ENCODE measurements at regions not wholly inside any gene's neighbourhood (a gene's known extent, or its start where the extent isn't known, plus 50 kb on each side); places are given as distances from the start of the nearest gene placed in this dataset.

- TF ChIP-seq, protein P1, sequence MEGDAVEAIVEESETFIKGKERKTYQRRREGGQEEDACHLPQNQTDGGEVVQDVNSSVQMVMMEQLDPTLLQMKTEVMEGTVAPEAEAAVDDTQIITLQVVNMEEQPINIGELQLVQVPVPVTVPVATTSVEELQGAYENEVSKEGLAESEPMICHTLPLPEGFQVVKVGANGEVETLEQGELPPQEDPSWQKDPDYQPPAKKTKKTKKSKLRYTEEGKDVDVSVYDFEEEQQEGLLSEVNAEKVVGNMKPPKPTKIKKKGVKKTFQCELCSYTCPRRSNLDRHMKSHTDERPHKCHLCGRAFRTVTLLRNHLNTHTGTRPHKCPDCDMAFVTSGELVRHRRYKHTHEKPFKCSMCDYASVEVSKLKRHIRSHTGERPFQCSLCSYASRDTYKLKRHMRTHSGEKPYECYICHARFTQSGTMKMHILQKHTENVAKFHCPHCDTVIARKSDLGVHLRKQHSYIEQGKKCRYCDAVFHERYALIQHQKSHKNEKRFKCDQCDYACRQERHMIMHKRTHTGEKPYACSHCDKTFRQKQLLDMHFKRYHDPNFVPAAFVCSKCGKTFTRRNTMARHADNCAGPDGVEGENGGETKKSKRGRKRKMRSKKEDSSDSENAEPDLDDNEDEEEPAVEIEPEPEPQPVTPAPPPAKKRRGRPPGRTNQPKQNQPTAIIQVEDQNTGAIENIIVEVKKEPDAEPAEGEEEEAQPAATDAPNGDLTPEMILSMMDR (IDR thresholded peaks at IDR 0.05) = no peak
- no peak for TF ChIP-seq POLR2A (IDR thresholded peaks at IDR 0.05)
Observed at GRCh38 chr9:129309041-129309430, 131.0 kb upstream of the IER5L start.
